ENCODE measurements at regions not wholly inside any gene's neighbourhood (a gene's known extent, or its start where the extent isn't known, plus 50 kb on each side); places are given as distances from the start of the nearest gene placed in this dataset.

DNA sequence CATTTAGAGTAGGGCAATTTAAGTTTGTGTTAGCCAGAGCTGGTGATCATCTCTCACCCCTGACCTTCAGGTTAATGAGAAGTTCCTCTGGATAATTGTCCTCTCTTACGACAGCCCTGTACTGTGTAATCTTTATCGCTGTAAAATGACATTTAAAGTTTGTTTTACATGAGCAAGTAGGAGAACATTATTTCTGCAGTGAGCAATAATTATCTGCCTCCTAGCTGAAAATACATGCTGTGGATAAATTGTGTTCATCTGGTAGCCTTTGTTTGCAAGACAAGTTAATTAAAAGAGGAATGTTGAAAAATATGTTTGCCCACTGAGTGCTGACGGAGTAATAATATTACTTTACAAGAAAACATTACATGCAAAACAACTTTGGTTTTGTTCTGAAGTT lies 1083.8 kb upstream of the NUDT12 start:
- TF ChIP-seq, protein P1, sequence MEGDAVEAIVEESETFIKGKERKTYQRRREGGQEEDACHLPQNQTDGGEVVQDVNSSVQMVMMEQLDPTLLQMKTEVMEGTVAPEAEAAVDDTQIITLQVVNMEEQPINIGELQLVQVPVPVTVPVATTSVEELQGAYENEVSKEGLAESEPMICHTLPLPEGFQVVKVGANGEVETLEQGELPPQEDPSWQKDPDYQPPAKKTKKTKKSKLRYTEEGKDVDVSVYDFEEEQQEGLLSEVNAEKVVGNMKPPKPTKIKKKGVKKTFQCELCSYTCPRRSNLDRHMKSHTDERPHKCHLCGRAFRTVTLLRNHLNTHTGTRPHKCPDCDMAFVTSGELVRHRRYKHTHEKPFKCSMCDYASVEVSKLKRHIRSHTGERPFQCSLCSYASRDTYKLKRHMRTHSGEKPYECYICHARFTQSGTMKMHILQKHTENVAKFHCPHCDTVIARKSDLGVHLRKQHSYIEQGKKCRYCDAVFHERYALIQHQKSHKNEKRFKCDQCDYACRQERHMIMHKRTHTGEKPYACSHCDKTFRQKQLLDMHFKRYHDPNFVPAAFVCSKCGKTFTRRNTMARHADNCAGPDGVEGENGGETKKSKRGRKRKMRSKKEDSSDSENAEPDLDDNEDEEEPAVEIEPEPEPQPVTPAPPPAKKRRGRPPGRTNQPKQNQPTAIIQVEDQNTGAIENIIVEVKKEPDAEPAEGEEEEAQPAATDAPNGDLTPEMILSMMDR (IDR thresholded peaks at IDR 0.05; ENCODE audit: poor library complexity): no peak
- TF ChIP-seq EZH2phosphoT487 (IDR thresholded peaks at IDR 0.05; ENCODE audit: low read depth, severe bottlenecking, unreplicated experiment): no peak
- TF ChIP-seq EZH2 (IDR thresholded peaks at IDR 0.05; ENCODE audit: borderline replicate concordance): no peak
